HEK293 (cell line): ENCODE measurements at regions not wholly inside any gene's neighbourhood (a gene's known extent, or its start where the extent isn't known, plus 50 kb on each side); places are given as distances from the start of the nearest gene placed in this dataset.

Source experiments
- CTCF ChIA-PET: fragments of 350-600 bp; formaldehyde crosslinking; extraction: SDS; loops from one replicate; lab custom pipeline; 2021; ENCODE audit warnings: antibody characterized with exemption; lab: Yijun Ruan, JAX
- POLR2A ChIA-PET: fragments of 300-600 bp; formaldehyde crosslinking; extraction: SDS; loops from one replicate; lab custom pipeline; 2020; ENCODE audit warnings: antibody characterized with exemption, inconsistent platforms; lab: Yijun Ruan, JAX
- H3K27ac ChIP-seq: fragments of 200-500 bp; sonication (Bioruptor generic); 2 replicates; pipeline ENCODE4 v1.5.1; 2014; ENCODE audit warnings: low read depth, low read length, control low read depth, inconsistent platforms; ENCODE audit errors: extremely low read depth
- H3K36me3 ChIP-seq, 2 experiments: fragments of 200-500 bp in 1 of 2; sonication (Bioruptor generic) in 1 of 2; 1 replicate in 1 of 2; 2 replicates in 1 of 2; pipeline ENCODE4 v1.5.1; 2014 to 2017; ENCODE audit warnings: inconsistent platforms in 2 of 2, low read length in 2 of 2; ENCODE audit not compliant: control insufficient read depth in 2 of 2, insufficient read depth in 1 of 2
- H3K4me1 ChIP-seq: fragments of 200-500 bp; sonication (Bioruptor generic); 2 replicates; pipeline ENCODE4 v1.5.1; 2014; ENCODE audit warnings: mild to moderate bottlenecking, low read length, inconsistent platforms; ENCODE audit not compliant: control insufficient read depth, insufficient read depth
- H3K4me3 ChIP-seq: 2 replicates; pipeline ENCODE4 v1.5.1; 2011; ENCODE audit warnings: low read depth, mild to moderate bottlenecking, control low read depth, low read length, moderate library complexity
- H3K9me3 ChIP-seq: fragments of 200-500 bp; sonication (Bioruptor generic); 2 replicates; pipeline ENCODE4 v1.5.1; 2014; ENCODE audit warnings: low read depth, low read length, inconsistent platforms; ENCODE audit not compliant: control insufficient read depth, insufficient read depth
- HOXA7 ChIP-seq: sonication (generic); formaldehyde crosslinking; IDR thresholded peaks from 2 replicates; pipeline ENCODE4 v1.8.1; 2022; ENCODE audit warnings: missing genetic modification reagents, borderline replicate concordance
- IKZF3 ChIP-seq: fragments of 450-650 bp; IDR thresholded peaks from 2 replicates; pipeline ENCODE4 v1.5.0; 2018; ENCODE audit warnings: missing biosample characterization, mild to moderate bottlenecking, missing genetic modification characterization, moderate library complexity
- KLF7 ChIP-seq: fragments of 450-650 bp; formaldehyde crosslinking; IDR thresholded peaks from 2 replicates; pipeline ENCODE4 v1.5.1; 2016; ENCODE audit warnings: missing biosample characterization, missing genetic modification characterization, borderline replicate concordance
- OSR2 ChIP-seq: fragments of 450-650 bp; formaldehyde crosslinking; IDR thresholded peaks from 2 replicates; pipeline ENCODE4 v1.5.1; 2016; ENCODE audit warnings: missing biosample characterization, missing genetic modification characterization
- SP3 ChIP-seq: fragments of 450-650 bp; formaldehyde crosslinking; IDR thresholded peaks from 2 replicates; pipeline ENCODE4 v1.5.1; 2016; ENCODE audit warnings: missing biosample characterization, missing genetic modification characterization
- ZBTB1 ChIP-seq: fragments of 450-650 bp; formaldehyde crosslinking; IDR thresholded peaks from 2 replicates; pipeline ENCODE4 v1.5.1; 2016; ENCODE audit warnings: missing biosample characterization, missing genetic modification characterization
- ZBTB17 ChIP-seq: fragments of 450-650 bp; formaldehyde crosslinking; IDR thresholded peaks from 2 replicates; pipeline ENCODE4 v1.5.1; 2016; ENCODE audit warnings: missing biosample characterization, missing genetic modification characterization
- ZFP3 ChIP-seq: fragments of 450-650 bp; formaldehyde crosslinking; IDR thresholded peaks from 2 replicates; pipeline ENCODE4 v1.5.1; 2016; ENCODE audit warnings: low read depth, missing biosample characterization, missing genetic modification characterization
- ZFP37 ChIP-seq: fragments of 450-650 bp; formaldehyde crosslinking; IDR thresholded peaks from 2 replicates; pipeline ENCODE4 v1.5.1; 2016; ENCODE audit warnings: missing biosample characterization, missing genetic modification characterization
- ZNF114 ChIP-seq: fragments of 450-650 bp; formaldehyde crosslinking; IDR thresholded peaks from 2 replicates; pipeline ENCODE4 v1.5.0; 2017; ENCODE audit warnings: missing biosample characterization, missing genetic modification characterization
- ZNF366 ChIP-seq: fragments of 450-650 bp; formaldehyde crosslinking; conservative IDR thresholded peaks from 2 replicates; pipeline ENCODE4 v1.5.1; 2016; ENCODE audit warnings: missing biosample characterization, missing genetic modification characterization
- ZNF548 ChIP-seq: fragments of 450-650 bp; formaldehyde crosslinking; IDR thresholded peaks from 2 replicates; pipeline ENCODE4 v1.5.1; 2016; ENCODE audit warnings: missing biosample characterization, missing genetic modification characterization
- ZNF747 ChIP-seq: fragments of 450-650 bp; formaldehyde crosslinking; IDR thresholded peaks from 2 replicates; pipeline ENCODE4 v1.5.1; 2016; ENCODE audit warnings: missing biosample characterization, missing genetic modification characterization
- ZNF830 ChIP-seq: fragments of 450-650 bp; IDR thresholded peaks from 2 replicates; pipeline ENCODE4 v1.5.0; 2018; ENCODE audit warnings: missing biosample characterization, missing genetic modification characterization, low read depth, mild to moderate bottlenecking, moderate library complexity
- TF ChIP-seq, protein P1 (sequence below): fragments of 450-650 bp; formaldehyde crosslinking; conservative IDR thresholded peaks from 2 replicates; pipeline ENCODE4 v1.5.1; 2016; ENCODE audit warnings: low read depth, missing biosample characterization, missing genetic modification characterization
- TF ChIP-seq, protein P2 (sequence below): fragments of 450-650 bp; formaldehyde crosslinking; conservative IDR thresholded peaks from 2 replicates; pipeline ENCODE4 v1.5.1; 2016; ENCODE audit warnings: low read depth, missing biosample characterization, missing genetic modification characterization
- TF ChIP-seq, protein P3 (sequence below): fragments of 450-650 bp; formaldehyde crosslinking; IDR thresholded peaks from 2 replicates; pipeline ENCODE4 v1.5.1; 2016; ENCODE audit warnings: missing biosample characterization, missing genetic modification characterization

- ChIA-PET CTCF (interaction anchor here (1.5 kb wide), 1 partner anchor 205 kb away, joined by 3 read pairs; no protein-coding TSS in a partner anchor), POLR2A (no interaction called here)
- Histone ChIP-seq H3K27ac (no peak overlapping the region), H3K36me3 (no peaks in the 10 kb centered on the region), H3K4me1 (no peaks in the 10 kb centered on the region), H3K4me3 (no peak overlapping the region), H3K9me3 (no peaks in the 10 kb centered on the region)
- TF ChIP-seq ZNF830 (tag by site-specific recombination) (no peak), ZFP37 (tag by site-specific recombination) (no peak), KLF7 (tag by site-specific recombination) (no peak), OSR2 (tag by site-specific recombination) (no peak), HOXA7 (CRISPR knock-in tag) (no peak)
Measured at GRCh38 chr1:147478521-147478920, 62.8 kb upstream of the BCL9 start.

- ChIA-PET CTCF (interaction anchor here (0.6 to 1.5 kb wide), 2 partner anchors 207 kb away, joined by 3 read pairs; no protein-coding TSS in a partner anchor), POLR2A (no interaction called here)
- no peak for TF ChIP-seq ZFP3 (tag by site-specific recombination)
- no peak for TF ChIP-seq ZNF548 (tag by site-specific recombination)
- no peak for TF ChIP-seq SP3 (tag by site-specific recombination)
- no peak for TF ChIP-seq ZNF114 (tag by site-specific recombination)
- TF ChIP-seq ZNF366 = no peak
- TF ChIP-seq, protein P1, sequence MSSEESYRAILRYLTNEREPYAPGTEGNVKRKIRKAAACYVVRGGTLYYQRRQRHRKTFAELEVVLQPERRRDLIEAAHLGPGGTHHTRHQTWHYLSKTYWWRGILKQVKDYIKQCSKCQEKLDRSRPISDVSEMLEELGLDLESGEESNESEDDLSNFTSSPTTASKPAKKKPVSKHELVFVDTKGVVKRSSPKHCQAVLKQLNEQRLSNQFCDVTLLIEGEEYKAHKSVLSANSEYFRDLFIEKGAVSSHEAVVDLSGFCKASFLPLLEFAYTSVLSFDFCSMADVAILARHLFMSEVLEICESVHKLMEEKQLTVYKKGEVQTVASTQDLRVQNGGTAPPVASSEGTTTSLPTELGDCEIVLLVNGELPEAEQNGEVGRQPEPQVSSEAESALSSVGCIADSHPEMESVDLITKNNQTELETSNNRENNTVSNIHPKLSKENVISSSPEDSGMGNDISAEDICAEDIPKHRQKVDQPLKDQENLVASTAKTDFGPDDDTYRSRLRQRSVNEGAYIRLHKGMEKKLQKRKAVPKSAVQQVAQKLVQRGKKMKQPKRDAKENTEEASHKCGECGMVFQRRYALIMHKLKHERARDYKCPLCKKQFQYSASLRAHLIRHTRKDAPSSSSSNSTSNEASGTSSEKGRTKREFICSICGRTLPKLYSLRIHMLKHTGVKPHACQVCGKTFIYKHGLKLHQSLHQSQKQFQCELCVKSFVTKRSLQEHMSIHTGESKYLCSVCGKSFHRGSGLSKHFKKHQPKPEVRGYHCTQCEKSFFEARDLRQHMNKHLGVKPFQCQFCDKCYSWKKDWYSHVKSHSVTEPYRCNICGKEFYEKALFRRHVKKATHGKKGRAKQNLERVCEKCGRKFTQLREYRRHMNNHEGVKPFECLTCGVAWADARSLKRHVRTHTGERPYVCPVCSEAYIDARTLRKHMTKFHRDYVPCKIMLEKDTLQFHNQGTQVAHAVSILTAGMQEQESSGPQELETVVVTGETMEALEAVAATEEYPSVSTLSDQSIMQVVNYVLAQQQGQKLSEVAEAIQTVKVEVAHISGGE (tag by site-specific recombination) = no peak
- no peak for TF ChIP-seq ZNF747 (tag by site-specific recombination)
- TF ChIP-seq ZBTB1 = no peak
- TF ChIP-seq, protein P2, sequence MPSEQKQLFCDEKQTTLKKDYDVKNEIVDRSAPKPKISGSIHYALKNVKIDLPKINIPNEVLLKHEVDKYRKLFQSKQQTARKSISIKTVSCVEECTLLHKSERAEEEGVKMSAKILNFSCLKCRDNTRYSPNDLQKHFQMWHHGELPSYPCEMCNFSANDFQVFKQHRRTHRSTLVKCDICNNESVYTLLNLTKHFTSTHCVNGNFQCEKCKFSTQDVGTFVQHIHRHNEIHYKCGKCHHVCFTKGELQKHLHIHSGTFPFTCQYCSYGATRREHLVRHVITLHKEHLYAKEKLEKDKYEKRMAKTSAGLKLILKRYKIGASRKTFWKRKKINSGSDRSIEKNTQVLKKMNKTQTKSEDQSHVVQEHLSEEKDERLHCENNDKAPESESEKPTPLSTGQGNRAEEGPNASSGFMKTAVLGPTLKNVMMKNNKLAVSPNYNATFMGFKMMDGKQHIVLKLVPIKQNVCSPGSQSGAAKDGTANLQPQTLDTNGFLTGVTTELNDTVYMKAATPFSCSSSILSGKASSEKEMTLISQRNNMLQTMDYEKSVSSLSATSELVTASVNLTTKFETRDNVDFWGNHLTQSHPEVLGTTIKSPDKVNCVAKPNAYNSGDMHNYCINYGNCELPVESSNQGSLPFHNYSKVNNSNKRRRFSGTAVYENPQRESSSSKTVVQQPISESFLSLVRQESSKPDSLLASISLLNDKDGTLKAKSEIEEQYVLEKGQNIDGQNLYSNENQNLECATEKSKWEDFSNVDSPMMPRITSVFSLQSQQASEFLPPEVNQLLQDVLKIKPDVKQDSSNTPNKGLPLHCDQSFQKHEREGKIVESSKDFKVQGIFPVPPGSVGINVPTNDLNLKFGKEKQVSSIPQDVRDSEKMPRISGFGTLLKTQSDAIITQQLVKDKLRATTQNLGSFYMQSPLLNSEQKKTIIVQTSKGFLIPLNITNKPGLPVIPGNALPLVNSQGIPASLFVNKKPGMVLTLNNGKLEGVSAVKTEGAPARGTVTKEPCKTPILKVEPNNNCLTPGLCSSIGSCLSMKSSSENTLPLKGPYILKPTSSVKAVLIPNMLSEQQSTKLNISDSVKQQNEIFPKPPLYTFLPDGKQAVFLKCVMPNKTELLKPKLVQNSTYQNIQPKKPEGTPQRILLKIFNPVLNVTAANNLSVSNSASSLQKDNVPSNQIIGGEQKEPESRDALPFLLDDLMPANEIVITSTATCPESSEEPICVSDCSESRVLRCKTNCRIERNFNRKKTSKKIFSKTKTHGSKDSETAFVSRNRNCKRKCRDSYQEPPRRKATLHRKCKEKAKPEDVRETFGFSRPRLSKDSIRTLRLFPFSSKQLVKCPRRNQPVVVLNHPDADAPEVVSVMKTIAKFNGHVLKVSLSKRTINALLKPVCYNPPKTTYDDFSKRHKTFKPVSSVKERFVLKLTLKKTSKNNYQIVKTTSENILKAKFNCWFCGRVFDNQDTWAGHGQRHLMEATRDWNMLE (tag by site-specific recombination) = no peak
- no peak for TF ChIP-seq ZBTB17 (tag by site-specific recombination)
- TF ChIP-seq, protein P3, sequence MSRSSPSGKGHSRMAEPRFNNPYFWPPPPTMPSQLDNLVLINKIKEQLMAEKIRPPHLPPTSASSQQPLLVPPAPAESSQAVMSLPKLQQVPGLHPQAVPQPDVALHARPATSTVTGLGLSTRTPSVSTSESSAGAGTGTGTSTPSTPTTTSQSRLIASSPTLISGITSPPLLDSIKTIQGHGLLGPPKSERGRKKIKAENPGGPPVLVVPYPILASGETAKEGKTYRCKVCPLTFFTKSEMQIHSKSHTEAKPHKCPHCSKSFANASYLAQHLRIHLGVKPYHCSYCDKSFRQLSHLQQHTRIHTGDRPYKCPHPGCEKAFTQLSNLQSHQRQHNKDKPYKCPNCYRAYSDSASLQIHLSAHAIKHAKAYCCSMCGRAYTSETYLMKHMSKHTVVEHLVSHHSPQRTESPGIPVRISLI (tag by site-specific recombination) = no peak
- no peak for TF ChIP-seq IKZF3
Measured at GRCh38 chr1:147479864-147480564, 61.3 kb upstream of the BCL9 start.

More at GRCh38 chr1:147479864-147480564, 61.3 kb upstream of the BCL9 start:
- H3K4me3 ChIP-seq = no peak overlapping the region
- no peak overlapping the region for H3K27ac ChIP-seq
- no peaks in the 10 kb centered on the region for H3K36me3 ChIP-seq
- no peaks in the 10 kb centered on the region for H3K4me1 ChIP-seq
- H3K9me3 ChIP-seq = no peaks in the 10 kb centered on the region
